ENCODE measurements at regions not wholly inside any gene's neighbourhood (a gene's known extent, or its start where the extent isn't known, plus 50 kb on each side); places are given as distances from the start of the nearest gene placed in this dataset.

- Histone ChIP-seq H3K79me2 (ENCODE audit: control insufficient read depth, insufficient read depth, low read length) (no peaks in the 10 kb centered on the region), H3K4me2 (ENCODE audit: extremely low read depth, insufficient read depth, low read length) (no peak overlapping the region), H3K4me3 (replicated peaks in 1 of 4; ENCODE audit: control extremely low read depth in 1 of 4, insufficient read depth in 1 of 4, low read depth in 3 of 4, low read length in 4 of 4) (no peak overlapping the region), H4K20me1 (ENCODE audit: control insufficient read depth, extremely low read depth, insufficient read depth, low read length) (no peaks in the 10 kb centered on the region), H3K27ac (ENCODE audit: insufficient read depth, low read length) (no peak overlapping the region), H2AFZ (ENCODE audit: low read length) (no peak overlapping the region), H3K9me3 (ENCODE audit: control insufficient read depth, insufficient read depth, low read depth, low read length) (no peaks in the 10 kb centered on the region), H3K36me3 (ENCODE audit: control insufficient read depth, insufficient read depth, low read length) (no peaks in the 10 kb centered on the region), H3K27me3 (ENCODE audit: control insufficient read depth, insufficient read depth, low read length) (no peaks in the 10 kb centered on the region), H3K9ac (ENCODE audit: insufficient read depth, low read length) (no peak overlapping the region), H3K4me1 (ENCODE audit: control insufficient read depth, extremely low read depth, insufficient read depth, low read length) (no peaks in the 10 kb centered on the region)
- DNase-seq (ENCODE audit: low read depth in 2 of 2), result no peak
- TF ChIP-seq CTCF (conservative IDR thresholded peaks at IDR 0.05 in 1 of 2, IDR thresholded peaks at IDR 0.05 in 1 of 2; ENCODE audit: low read depth in 1 of 2, low read length in 2 of 2), result no peak
- no peak for TF ChIP-seq EZH2 (IDR thresholded peaks at IDR 0.05; ENCODE audit: low read length, missing control alignments)
These were observed 188.1 kb downstream of the NHLRC3 start for GRCh38 chr13:39226359-39226758.

GRCh38 chr13:39232401-39232980 is 194.2 kb downstream of the NHLRC3 start:
- no peak overlapping the region for H3K9ac ChIP-seq (ENCODE audit: insufficient read depth, low read length)
- H3K4me2 ChIP-seq (ENCODE audit: extremely low read depth, insufficient read depth, low read length), result no peak overlapping the region
- DNase-seq (ENCODE audit: low read depth in 2 of 2), result no peak
- no peak overlapping the region for H3K27ac ChIP-seq (ENCODE audit: insufficient read depth, low read length)
- H3K27me3 ChIP-seq (ENCODE audit: control insufficient read depth, insufficient read depth, low read length), result no peaks in the 10 kb centered on the region
- H3K4me1 ChIP-seq (ENCODE audit: control insufficient read depth, extremely low read depth, insufficient read depth, low read length), result no peaks in the 10 kb centered on the region
- no peaks in the 10 kb centered on the region for H3K36me3 ChIP-seq (ENCODE audit: control insufficient read depth, insufficient read depth, low read length)
- H3K4me3 ChIP-seq (replicated peaks in 1 of 4; ENCODE audit: control extremely low read depth in 1 of 4, insufficient read depth in 1 of 4, low read depth in 3 of 4, low read length in 4 of 4), result no peak overlapping the region
- H3K9me3 ChIP-seq (ENCODE audit: control insufficient read depth, insufficient read depth, low read depth, low read length), result no peaks in the 10 kb centered on the region
- no peak for TF ChIP-seq EZH2 (IDR thresholded peaks at IDR 0.05; ENCODE audit: low read length, missing control alignments)
- TF ChIP-seq CTCF (conservative IDR thresholded peaks at IDR 0.05 in 1 of 2, IDR thresholded peaks at IDR 0.05 in 1 of 2; ENCODE audit: low read depth in 1 of 2, low read length in 2 of 2), result no peak
- H4K20me1 ChIP-seq (ENCODE audit: control insufficient read depth, extremely low read depth, insufficient read depth, low read length), result no peaks in the 10 kb centered on the region
- H2AFZ ChIP-seq (ENCODE audit: low read length), result no peak overlapping the region
- no peaks in the 10 kb centered on the region for H3K79me2 ChIP-seq (ENCODE audit: control insufficient read depth, insufficient read depth, low read length)

GRCh38 chr13:39232999-39233398 is 194.7 kb downstream of the NHLRC3 start:
- Histone ChIP-seq H3K27ac (ENCODE audit: insufficient read depth, low read length) (no peak overlapping the region), H3K9ac (ENCODE audit: insufficient read depth, low read length) (no peak overlapping the region), H2AFZ (ENCODE audit: low read length) (no peak overlapping the region), H3K27me3 (ENCODE audit: control insufficient read depth, insufficient read depth, low read length) (no peaks in the 10 kb centered on the region), H3K4me2 (ENCODE audit: extremely low read depth, insufficient read depth, low read length) (no peak overlapping the region), H3K79me2 (ENCODE audit: control insufficient read depth, insufficient read depth, low read length) (no peaks in the 10 kb centered on the region), H3K4me3 (replicated peaks in 1 of 4; ENCODE audit: control extremely low read depth in 1 of 4, insufficient read depth in 1 of 4, low read depth in 3 of 4, low read length in 4 of 4) (no peak overlapping the region), H3K9me3 (ENCODE audit: control insufficient read depth, insufficient read depth, low read depth, low read length) (no peaks in the 10 kb centered on the region), H3K4me1 (ENCODE audit: control insufficient read depth, extremely low read depth, insufficient read depth, low read length) (no peaks in the 10 kb centered on the region), H3K36me3 (ENCODE audit: control insufficient read depth, insufficient read depth, low read length) (no peaks in the 10 kb centered on the region), H4K20me1 (ENCODE audit: control insufficient read depth, extremely low read depth, insufficient read depth, low read length) (no peaks in the 10 kb centered on the region)
- DNase-seq (ENCODE audit: low read depth in 2 of 2), result no peak
- no peak for TF ChIP-seq CTCF (conservative IDR thresholded peaks at IDR 0.05 in 1 of 2, IDR thresholded peaks at IDR 0.05 in 1 of 2; ENCODE audit: low read depth in 1 of 2, low read length in 2 of 2)
- no peak for TF ChIP-seq EZH2 (IDR thresholded peaks at IDR 0.05; ENCODE audit: low read length, missing control alignments)
